SK-N-SH (cell line): ENCODE measurements at regions not wholly inside any gene's neighbourhood (a gene's known extent, or its start where the extent isn't known, plus 50 kb on each side); places are given as distances from the start of the nearest gene placed in this dataset.

Experiments used
- CTCF ChIA-PET: fragments of 300-600, 350-600 bp; formaldehyde crosslinking; extraction: SDS; loops from one replicate; lab custom pipeline; 2021; lab: Yijun Ruan, JAX
- POLR2A ChIA-PET: fragments of 350-600 bp; sonication (Branson Sonifier 250); formaldehyde crosslinking; extraction: SDS; loops from one replicate; lab custom pipeline; 2020; ENCODE audit warnings: antibody characterized with exemption, inconsistent platforms; lab: Yijun Ruan, JAX
- DNase-seq: peaks from one replicate; pipeline ENCODE4 v3.0.0; 2012
- H2AFZ ChIP-seq: fragments of 200-600 bp; sonication (generic); 2 replicates; pipeline ENCODE4 v1.8.1; 2016; ENCODE audit warnings: antibody characterized with exemption, mild to moderate bottlenecking, low read depth
- H3F3A ChIP-seq: fragments of 200-600 bp; sonication (generic); replicated peaks from 2 replicates; pipeline ENCODE3; 2016; ENCODE audit warnings: antibody characterized with exemption, mild to moderate bottlenecking; ENCODE audit not compliant: insufficient read depth
- H3K27ac ChIP-seq, 2 experiments: fragments of 200-500 bp in 1 of 2; fragments of 200-600 bp in 1 of 2; sonication (Bioruptor generic) in 1 of 2; sonication (generic), shearing (Covaris generic) in 1 of 2; 2 replicates each; pipeline versions ENCODE4 v1.5.1 to v1.6.1; 2014 to 2016; ENCODE audit warnings: low read depth in 2 of 2, inconsistent platforms in 1 of 2, low read length in 1 of 2, mild to moderate bottlenecking in 1 of 2, mixed read lengths in 1 of 2
- H3K27me3 ChIP-seq: fragments of 200-600 bp; sonication (generic), shearing (Covaris generic); 2 replicates; pipeline ENCODE4 v1.6.1; 2016; ENCODE audit warnings: mixed run types; ENCODE audit not compliant: insufficient read depth
- H3K36me3 ChIP-seq, 2 experiments: fragments of 200-500 bp in 1 of 2; fragments of 200-600 bp in 1 of 2; sonication (Bioruptor generic) in 1 of 2; sonication (generic) in 1 of 2; replicated peaks in 1 of 2; 2 replicates each; pipeline versions ENCODE3 to v1.5.1; 2014 to 2016; ENCODE audit warnings: low read length in 1 of 2, mild to moderate bottlenecking in 1 of 2; ENCODE audit not compliant: insufficient read depth in 2 of 2, control insufficient read depth in 1 of 2
- H3K4me1 ChIP-seq, 2 experiments: fragments of 200-500 bp in 1 of 2; fragments of 200-600 bp in 1 of 2; sonication (Bioruptor generic) in 1 of 2; sonication (generic), shearing (Covaris generic) in 1 of 2; 2 replicates each; pipeline versions ENCODE4 v1.5.1 to v1.6.1; 2014 to 2016; ENCODE audit warnings: low read depth in 1 of 2, low read length in 1 of 2, mixed run types in 1 of 2; ENCODE audit not compliant: insufficient read depth in 2 of 2, control insufficient read depth in 1 of 2
- H3K4me2 ChIP-seq: fragments of 200-600 bp; sonication (generic), shearing (Covaris generic); 2 replicates; pipeline ENCODE4 v1.6.1; 2017; ENCODE audit warnings: mixed run types
- H3K4me3 ChIP-seq, 2 experiments: fragments of 200-500 bp in 1 of 2; fragments of 200-600 bp in 1 of 2; sonication (Bioruptor generic) in 1 of 2; sonication (generic), shearing (Covaris generic) in 1 of 2; 2 replicates each; pipeline versions ENCODE4 v1.5.1 to v1.8.1; 2014 to 2016; ENCODE audit warnings: low read depth in 2 of 2, inconsistent platforms in 1 of 2, low read length in 1 of 2, mild to moderate bottlenecking in 1 of 2, mixed read lengths in 1 of 2, moderate library complexity in 1 of 2
- H3K79me2 ChIP-seq: fragments of 200-600 bp; sonication (generic); 2 replicates; pipeline ENCODE4 v1.8.1; 2017; ENCODE audit warnings: mild to moderate bottlenecking; ENCODE audit not compliant: insufficient read depth
- H3K9ac ChIP-seq: fragments of 200-600 bp; sonication (generic); 2 replicates; pipeline ENCODE4 v1.6.1; 2017; ENCODE audit warnings: mixed run types
- H3K9me2 ChIP-seq: fragments of 200-600 bp; sonication (generic); 2 replicates; pipeline ENCODE4 v1.6.1; 2017; ENCODE audit warnings: mixed run types
- H3K9me3 ChIP-seq: fragments of 200-600 bp; sonication (generic); 2 replicates; pipeline ENCODE4 v1.6.1; 2017; ENCODE audit warnings: mixed run types, mild to moderate bottlenecking, moderate library complexity
- H4K20me1 ChIP-seq: fragments of 200-600 bp; sonication (generic); 2 replicates; pipeline ENCODE4 v1.6.1; 2017; ENCODE audit warnings: mild to moderate bottlenecking, mixed run types; ENCODE audit not compliant: insufficient read depth
- CHD2 ChIP-seq: fragments of 150-350 bp; IDR thresholded peaks from 2 replicates; pipeline ENCODE4 v1.6.1; 2018; ENCODE audit warnings: low read length; ENCODE audit not compliant: partially characterized antibody
- ELF1 ChIP-seq: IDR thresholded peaks from 2 replicates; pipeline ENCODE4 v1.4.0; 2012
- FOSL2 ChIP-seq: IDR thresholded peaks from 2 replicates; pipeline ENCODE4 v1.4.0; 2012; ENCODE audit warnings: low read depth, mild to moderate bottlenecking, moderate library complexity, borderline replicate concordance
- GABPA ChIP-seq: IDR thresholded peaks from 2 replicates; pipeline ENCODE4 v1.4.0; 2012; ENCODE audit warnings: low read depth, mild to moderate bottlenecking
- MEF2A ChIP-seq: IDR thresholded peaks from 2 replicates; pipeline ENCODE4 v1.4.0; 2012; ENCODE audit warnings: low read depth, borderline replicate concordance
- NFIC ChIP-seq: IDR thresholded peaks from 2 replicates; pipeline ENCODE4 v1.4.0; 2012; ENCODE audit warnings: borderline replicate concordance
- POLR2AphosphoS5 ChIP-seq: IDR thresholded peaks from 2 replicates; pipeline ENCODE4 v1.6.1; 2012; ENCODE audit warnings: low read depth, low read length
- RAD21 ChIP-seq: IDR thresholded peaks from 2 replicates; pipeline ENCODE4 v1.6.1; 2012; ENCODE audit warnings: mild to moderate bottlenecking, low read length
- RCOR1 ChIP-seq: fragments of 150-350 bp; IDR thresholded peaks from 2 replicates; pipeline ENCODE4 v1.6.1; 2017; ENCODE audit warnings: antibody characterized with exemption, low read length
- RFX5 ChIP-seq: IDR thresholded peaks from 2 replicates; pipeline ENCODE4 v1.6.1; 2012; ENCODE audit warnings: mild to moderate bottlenecking, improper control_type of control experiment, low read length
- SMC3 ChIP-seq: IDR thresholded peaks from 2 replicates; pipeline ENCODE4 v1.6.1; 2012; ENCODE audit warnings: low read depth, low read length, improper control_type of control experiment
- TAF1 ChIP-seq: IDR thresholded peaks from 2 replicates; pipeline ENCODE4 v1.6.1; 2012; ENCODE audit warnings: low read depth, mild to moderate bottlenecking, low read length, moderate library complexity, borderline replicate concordance
- TCF12 ChIP-seq: IDR thresholded peaks from 2 replicates; pipeline ENCODE4 v1.4.0; 2012
- TEAD4 ChIP-seq: IDR thresholded peaks from 2 replicates; pipeline ENCODE4 v1.4.0; 2012; ENCODE audit warnings: mild to moderate bottlenecking, borderline replicate concordance; ENCODE audit not compliant: insufficient read depth
- WGBS: methylation state at CpG from one replicate; pipeline ENCODE4 v1.1.6; 2017; ENCODE audit warnings: low lambda C conversion rate; 5-methylcytosine and 5-hydroxymethylcytosine counted together
- TF ChIP-seq, protein P1 (sequence below): IDR thresholded peaks from 2 replicates; pipeline ENCODE4 v1.4.0; 2012; ENCODE audit warnings: low read depth, borderline replicate concordance
- TF ChIP-seq, protein P2 (sequence below): fragments of 150-350 bp; IDR thresholded peaks from 2 replicates; pipeline ENCODE4 v1.6.1; 2016; ENCODE audit warnings: mild to moderate bottlenecking, low read depth, low read length

DNA sequence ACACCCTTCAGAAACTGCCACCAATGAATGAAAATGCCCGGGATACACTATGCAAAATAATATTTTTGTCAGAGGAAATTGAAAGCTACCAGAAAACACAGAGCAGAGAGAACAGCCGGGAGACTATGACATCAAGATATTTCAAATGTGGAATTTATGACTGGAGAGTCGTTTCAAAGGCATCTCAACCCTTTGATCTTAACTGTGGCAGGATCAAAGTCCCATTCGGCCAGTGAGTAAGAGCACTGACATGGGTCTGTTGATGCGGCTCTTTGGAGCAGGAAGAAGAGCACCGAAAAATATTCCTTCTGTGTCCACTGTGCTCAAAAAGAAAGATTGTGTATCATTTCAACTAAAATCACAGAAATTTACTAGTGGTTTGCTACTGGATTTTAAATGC is 201.9 kb downstream of the RFC3 start:
- H3F3A ChIP-seq, result no peaks in the 10 kb centered on the region
- no peaks in the 10 kb centered on the region for H3K79me2 ChIP-seq
- H2AFZ ChIP-seq, result no peak overlapping the region
- 70% methylated on average over 6 of the region's 6 CpGs for WGBS
- no peak for DNase-seq
- ChIA-PET POLR2A (no interaction called here), CTCF (no interaction called here)
- H3K4me2 ChIP-seq, result no peak overlapping the region
- H3K27ac ChIP-seq, result no peak overlapping the region
- no peaks in the 10 kb centered on the region for H3K36me3 ChIP-seq
- no peaks in the 10 kb centered on the region for H3K9me2 ChIP-seq
- no peaks in the 10 kb centered on the region for H3K4me1 ChIP-seq
- TF ChIP-seq SMC3, result no peak
- TF ChIP-seq TAF1, result no peak
- TF ChIP-seq TCF12, result no peak
- TF ChIP-seq NFIC, result no peak
- TF ChIP-seq RAD21, result no peak
- TF ChIP-seq ELF1, result no peak
- no peak for TF ChIP-seq RFX5
- no peak for TF ChIP-seq RCOR1
- no peak for TF ChIP-seq GABPA
- TF ChIP-seq, protein P1, sequence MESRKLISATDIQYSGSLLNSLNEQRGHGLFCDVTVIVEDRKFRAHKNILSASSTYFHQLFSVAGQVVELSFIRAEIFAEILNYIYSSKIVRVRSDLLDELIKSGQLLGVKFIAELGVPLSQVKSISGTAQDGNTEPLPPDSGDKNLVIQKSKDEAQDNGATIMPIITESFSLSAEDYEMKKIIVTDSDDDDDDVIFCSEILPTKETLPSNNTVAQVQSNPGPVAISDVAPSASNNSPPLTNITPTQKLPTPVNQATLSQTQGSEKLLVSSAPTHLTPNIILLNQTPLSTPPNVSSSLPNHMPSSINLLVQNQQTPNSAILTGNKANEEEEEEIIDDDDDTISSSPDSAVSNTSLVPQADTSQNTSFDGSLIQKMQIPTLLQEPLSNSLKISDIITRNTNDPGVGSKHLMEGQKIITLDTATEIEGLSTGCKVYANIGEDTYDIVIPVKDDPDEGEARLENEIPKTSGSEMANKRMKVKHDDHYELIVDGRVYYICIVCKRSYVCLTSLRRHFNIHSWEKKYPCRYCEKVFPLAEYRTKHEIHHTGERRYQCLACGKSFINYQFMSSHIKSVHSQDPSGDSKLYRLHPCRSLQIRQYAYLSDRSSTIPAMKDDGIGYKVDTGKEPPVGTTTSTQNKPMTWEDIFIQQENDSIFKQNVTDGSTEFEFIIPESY, result no peak
- no peak for TF ChIP-seq TEAD4
- TF ChIP-seq POLR2AphosphoS5, result no peak
- TF ChIP-seq, protein P2, sequence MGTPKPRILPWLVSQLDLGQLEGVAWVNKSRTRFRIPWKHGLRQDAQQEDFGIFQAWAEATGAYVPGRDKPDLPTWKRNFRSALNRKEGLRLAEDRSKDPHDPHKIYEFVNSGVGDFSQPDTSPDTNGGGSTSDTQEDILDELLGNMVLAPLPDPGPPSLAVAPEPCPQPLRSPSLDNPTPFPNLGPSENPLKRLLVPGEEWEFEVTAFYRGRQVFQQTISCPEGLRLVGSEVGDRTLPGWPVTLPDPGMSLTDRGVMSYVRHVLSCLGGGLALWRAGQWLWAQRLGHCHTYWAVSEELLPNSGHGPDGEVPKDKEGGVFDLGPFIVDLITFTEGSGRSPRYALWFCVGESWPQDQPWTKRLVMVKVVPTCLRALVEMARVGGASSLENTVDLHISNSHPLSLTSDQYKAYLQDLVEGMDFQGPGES, result no peak
- TF ChIP-seq CHD2, result no peak
- H3K27me3 ChIP-seq, result no peaks in the 10 kb centered on the region
- no peak overlapping the region for H3K4me3 ChIP-seq
- peaks cover 8% of the 10 kb centered on the region; the same call in 1 of the 2 replicates for H3K9me3 ChIP-seq
- no peaks in the 10 kb centered on the region for H4K20me1 ChIP-seq
- no peak overlapping the region for H3K9ac ChIP-seq

DNA sequence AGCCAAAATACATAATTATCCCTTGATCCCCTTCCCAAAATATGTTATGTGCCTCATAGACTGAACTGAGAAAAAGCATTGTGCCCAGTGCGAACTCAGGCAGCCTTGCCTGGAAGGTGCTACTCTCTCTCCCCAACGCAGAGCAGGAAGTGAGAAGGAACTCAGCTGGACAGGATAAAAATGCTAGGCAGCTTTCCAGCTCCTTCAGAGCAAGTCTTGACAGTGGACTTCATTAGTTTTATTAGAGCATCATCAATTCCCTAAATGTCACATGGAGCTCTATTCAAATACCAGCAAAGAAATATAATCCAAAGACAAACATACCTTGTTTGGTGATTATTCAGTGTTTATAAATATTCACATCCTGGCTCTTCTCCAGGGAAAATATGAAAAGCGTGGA is 202.4 kb downstream of the RFC3 start:
- CTCF ChIA-PET, result no interaction called here

More for the DNA sequence above, 202.4 kb downstream of the RFC3 start:
- no peak overlapping the region for H3K4me3 ChIP-seq
- no peaks in the 10 kb centered on the region for H3K79me2 ChIP-seq
- H2AFZ ChIP-seq, result no peak overlapping the region
- no peaks in the 10 kb centered on the region for H3K36me3 ChIP-seq
- no peaks in the 10 kb centered on the region for H4K20me1 ChIP-seq
- DNase-seq, result no peak
- no peaks in the 10 kb centered on the region for H3K27me3 ChIP-seq
- H3K4me2 ChIP-seq, result no peak overlapping the region
- no peak overlapping the region for H3K9ac ChIP-seq
- H3K9me2 ChIP-seq, result no peaks in the 10 kb centered on the region
- peaks cover 8% of the 10 kb centered on the region; the same call in 1 of the 2 replicates for H3K9me3 ChIP-seq
- no peak overlapping the region for H3K27ac ChIP-seq
- H3K4me1 ChIP-seq, result no peaks in the 10 kb centered on the region
- no peak for TF ChIP-seq FOSL2
- TF ChIP-seq MEF2A, result no peak
- POLR2A ChIA-PET, result no interaction called here
- no peaks in the 10 kb centered on the region for H3F3A ChIP-seq
- WGBS, result 60% methylated on average over 3 of the region's 3 CpGs
